ENCODE measurements at regions not wholly inside any gene's neighbourhood (a gene's known extent, or its start where the extent isn't known, plus 50 kb on each side); places are given as distances from the start of the nearest gene placed in this dataset.

DNA sequence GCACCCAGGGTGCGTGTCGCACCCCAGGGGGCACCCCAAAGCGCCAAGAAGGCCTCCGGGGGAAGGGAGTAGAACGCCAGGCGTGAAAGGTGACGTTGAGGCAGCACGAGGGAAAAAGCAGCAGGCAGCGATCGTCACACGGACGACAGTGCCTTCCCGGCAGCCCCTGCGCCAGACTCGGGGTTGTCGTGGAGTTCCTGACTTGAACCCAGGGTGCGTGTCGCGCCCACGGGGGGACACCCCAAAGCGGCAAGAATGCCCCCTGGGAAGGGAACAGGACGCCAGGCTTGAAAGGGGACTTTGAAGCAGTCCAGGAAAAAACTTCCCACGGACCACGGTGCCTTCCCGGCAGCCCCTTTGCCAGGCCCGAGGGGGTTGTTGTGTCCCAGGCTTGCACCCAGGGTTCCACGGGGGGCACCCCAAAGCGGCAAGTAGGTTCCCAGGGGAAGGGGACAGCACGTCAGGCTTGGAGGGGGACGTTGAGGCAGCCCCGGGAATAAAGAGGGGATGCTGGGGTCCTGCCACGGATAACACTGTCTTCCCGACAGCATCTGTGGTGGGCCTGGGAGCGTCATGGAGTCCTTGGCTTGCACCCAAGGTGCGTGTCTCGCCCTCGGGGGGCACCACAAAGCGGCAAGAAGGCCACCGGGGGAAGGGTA lies 159.2 kb upstream of the ALG10B start:
- H2AFZ ChIP-seq (replicated peaks; ENCODE audit: low read length, poor library complexity) = no peak overlapping the region
- H3K9me1 ChIP-seq (ENCODE audit: insufficient read depth, low read length) = no peaks in the 10 kb centered on the region
- H3K9ac ChIP-seq (ENCODE audit: low read depth, low read length) = no peak overlapping the region
- no peak overlapping the region for H2AK9ac ChIP-seq (replicated peaks; ENCODE audit: low read depth, low read length, poor library complexity)
- H3K79me1 ChIP-seq (ENCODE audit: low read depth in 1 of 2, low read length in 2 of 2) = no peaks in the 10 kb centered on the region
- intact Hi-C loops (cut with micrococcal nuclease) (no loop called here), in situ Hi-C loops (cut with MboI; ENCODE audit: low sequenced_read_pairs) (no loop called here), dilution Hi-C loops (cut with HindIII; ENCODE audit: low sequenced_read_pairs, unreplicated experiment) (no loop called here)
- no peak overlapping the region for H4K91ac ChIP-seq (ENCODE audit: insufficient read depth, low read depth, low read length)
- H3K4ac ChIP-seq (ENCODE audit: low read depth, low read length) = no peak overlapping the region
- H4K8ac ChIP-seq (ENCODE audit: low read depth in 2 of 2, low read length in 2 of 2) = no peak overlapping the region
- no peak overlapping the region for H3K56ac ChIP-seq (ENCODE audit: extremely low read depth, insufficient read depth, low read length)
- no peak overlapping the region for H3K14ac ChIP-seq (replicated peaks; ENCODE audit: low read depth, low read length)
- no peak overlapping the region for H2AK5ac ChIP-seq (ENCODE audit: low read depth, low read length)
- POLR2A ChIA-PET (ENCODE audit: unreplicated experiment) = no interaction called here
- H3K27me3 ChIP-seq (ENCODE audit: control insufficient read depth, insufficient read depth, low read length) = no peaks in the 10 kb centered on the region
- CTCF ChIA-PET = no interaction called here
- 86% methylated on average over 5 of the region's 39 CpGs; no CpG with 5 or more reads in 1 of the 2 experiments for WGBS, 2 experiments (ENCODE audit: extremely low coverage in 2 of 2, insufficient read length in 1 of 2)
- H3K4me1 ChIP-seq (ENCODE audit: control insufficient read depth, insufficient read depth, low read length) = no peaks in the 10 kb centered on the region
- no peak overlapping the region for H3K18ac ChIP-seq (ENCODE audit: low read depth, low read length)
- no peak overlapping the region for H3K4me3 ChIP-seq (ENCODE audit: insufficient read depth, low read depth, low read length)
- no peaks in the 10 kb centered on the region for H3K36me3 ChIP-seq (ENCODE audit: control insufficient read depth, insufficient read depth, low read length)
- no peaks in the 10 kb centered on the region for H4K20me1 ChIP-seq (ENCODE audit: insufficient read depth, low read length)
- no peak overlapping the region for H2BK15ac ChIP-seq (ENCODE audit: low read depth, low read length)
- no peak overlapping the region for H4K5ac ChIP-seq (ENCODE audit: low read depth, low read length)
- no peak overlapping the region for H2BK120ac ChIP-seq (ENCODE audit: low read depth, low read length)
- H3K27ac ChIP-seq (ENCODE audit: insufficient read depth, low read length) = no peak overlapping the region
- TF ChIP-seq, protein P1, sequence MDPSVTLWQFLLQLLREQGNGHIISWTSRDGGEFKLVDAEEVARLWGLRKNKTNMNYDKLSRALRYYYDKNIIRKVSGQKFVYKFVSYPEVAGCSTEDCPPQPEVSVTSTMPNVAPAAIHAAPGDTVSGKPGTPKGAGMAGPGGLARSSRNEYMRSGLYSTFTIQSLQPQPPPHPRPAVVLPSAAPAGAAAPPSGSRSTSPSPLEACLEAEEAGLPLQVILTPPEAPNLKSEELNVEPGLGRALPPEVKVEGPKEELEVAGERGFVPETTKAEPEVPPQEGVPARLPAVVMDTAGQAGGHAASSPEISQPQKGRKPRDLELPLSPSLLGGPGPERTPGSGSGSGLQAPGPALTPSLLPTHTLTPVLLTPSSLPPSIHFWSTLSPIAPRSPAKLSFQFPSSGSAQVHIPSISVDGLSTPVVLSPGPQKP (IDR thresholded peaks at IDR 0.05; ENCODE audit: borderline replicate concordance, low read depth, low read length) = no peak
- no peak for TF ChIP-seq RAD21 (IDR thresholded peaks at IDR 0.05; ENCODE audit: low read length)
- TF ChIP-seq, protein P2, sequence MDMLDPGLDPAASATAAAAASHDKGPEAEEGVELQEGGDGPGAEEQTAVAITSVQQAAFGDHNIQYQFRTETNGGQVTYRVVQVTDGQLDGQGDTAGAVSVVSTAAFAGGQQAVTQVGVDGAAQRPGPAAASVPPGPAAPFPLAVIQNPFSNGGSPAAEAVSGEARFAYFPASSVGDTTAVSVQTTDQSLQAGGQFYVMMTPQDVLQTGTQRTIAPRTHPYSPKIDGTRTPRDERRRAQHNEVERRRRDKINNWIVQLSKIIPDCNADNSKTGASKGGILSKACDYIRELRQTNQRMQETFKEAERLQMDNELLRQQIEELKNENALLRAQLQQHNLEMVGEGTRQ (IDR thresholded peaks at IDR 0.05; ENCODE audit: low read depth, low read length) = no peak
- BruUV-seq (replicated peaks) = no TSS peak
- DNase-seq (no peak), ATAC-seq (ENCODE audit: low read depth) (no peak)
- no peak overlapping the region for H3K23ac ChIP-seq (ENCODE audit: low read depth, low read length)
- no peak overlapping the region for H2BK5ac ChIP-seq (ENCODE audit: low read depth, low read length, poor library complexity, severe bottlenecking)
- H3K9me3 ChIP-seq (ENCODE audit: control insufficient read depth, insufficient read depth, low read length) = peaks cover 59% of the 10 kb centered on the region
- no peak overlapping the region for H2BK20ac ChIP-seq (ENCODE audit: low read depth, low read length)
- H3K4me2 ChIP-seq (ENCODE audit: low read depth, low read length) = no peak overlapping the region
